Upper lobe of right lung (tissue), 1 donor: ENCODE measurements at regions not wholly inside any gene's neighbourhood (a gene's known extent, or its start where the extent isn't known, plus 50 kb on each side); places are given as distances from the start of the nearest gene placed in this dataset.

Experiments
- ATAC-seq: fragments of 200-7000 bp; cut with Tn5 transposase; one replicate; pipeline ENCODE4 v1.9.1; 2020; ENCODE audit warnings: mild to moderate bottlenecking, moderate library complexity
- DNase-seq: peaks from one replicate; pipeline ENCODE4 v3.0.0-alpha.2; 2020
- H3K27ac ChIP-seq: fragments of 200-600 bp; one replicate; pipeline ENCODE4 v1.8.0; 2022
- H3K27me3 ChIP-seq: fragments of 200-600 bp; one replicate; pipeline ENCODE4 v1.8.0; 2022; ENCODE audit warnings: mild to moderate bottlenecking
- H3K36me3 ChIP-seq: fragments of 200-600 bp; one replicate; pipeline ENCODE4 v1.8.0; 2022
- H3K4me1 ChIP-seq: fragments of 200-600 bp; one replicate; pipeline ENCODE4 v1.8.0; 2022
- H3K4me3 ChIP-seq: fragments of 200-600 bp; one replicate; pipeline ENCODE4 v1.8.0; 2022; ENCODE audit warnings: mild to moderate bottlenecking
- H3K9me3 ChIP-seq: fragments of 200-600 bp; one replicate; pipeline ENCODE4 v1.8.0; 2022
- intact Hi-C: fragments of 100-400 bp; cut with DNase I; formaldehyde crosslinking; loops from one replicate; pipeline ENCODE4 v1.11.0; 2022
- TF ChIP-seq, protein P1 (sequence below): fragments of 200-600 bp; IDR thresholded peaks from one replicate; pipeline ENCODE4 v1.8.0; 2022; ENCODE audit warnings: antibody characterized with exemption
- donor health status: DM: no; HTN: yes; CAD: no; lungs with severe emphysema.

DNA sequence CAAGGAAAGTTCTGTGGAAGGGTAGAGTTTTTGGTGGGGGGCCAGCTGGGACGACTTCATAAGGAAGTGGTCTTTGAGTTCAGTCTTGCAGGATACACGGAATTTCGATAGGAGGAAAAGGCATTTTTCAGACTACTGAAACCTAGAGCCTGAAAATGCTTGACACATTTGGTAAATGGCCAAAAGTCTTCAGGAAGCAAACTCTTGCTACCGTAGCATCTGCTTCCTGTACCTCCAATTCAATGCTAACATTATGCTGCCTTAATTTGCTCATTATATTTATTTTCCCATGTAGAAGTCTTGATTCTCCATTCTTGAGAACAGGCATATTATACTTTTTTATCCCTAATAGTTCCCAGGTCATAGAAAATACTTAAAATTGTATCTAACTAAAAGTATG lies 129.3 kb upstream of the MED13 start:
- TF ChIP-seq, protein P1, sequence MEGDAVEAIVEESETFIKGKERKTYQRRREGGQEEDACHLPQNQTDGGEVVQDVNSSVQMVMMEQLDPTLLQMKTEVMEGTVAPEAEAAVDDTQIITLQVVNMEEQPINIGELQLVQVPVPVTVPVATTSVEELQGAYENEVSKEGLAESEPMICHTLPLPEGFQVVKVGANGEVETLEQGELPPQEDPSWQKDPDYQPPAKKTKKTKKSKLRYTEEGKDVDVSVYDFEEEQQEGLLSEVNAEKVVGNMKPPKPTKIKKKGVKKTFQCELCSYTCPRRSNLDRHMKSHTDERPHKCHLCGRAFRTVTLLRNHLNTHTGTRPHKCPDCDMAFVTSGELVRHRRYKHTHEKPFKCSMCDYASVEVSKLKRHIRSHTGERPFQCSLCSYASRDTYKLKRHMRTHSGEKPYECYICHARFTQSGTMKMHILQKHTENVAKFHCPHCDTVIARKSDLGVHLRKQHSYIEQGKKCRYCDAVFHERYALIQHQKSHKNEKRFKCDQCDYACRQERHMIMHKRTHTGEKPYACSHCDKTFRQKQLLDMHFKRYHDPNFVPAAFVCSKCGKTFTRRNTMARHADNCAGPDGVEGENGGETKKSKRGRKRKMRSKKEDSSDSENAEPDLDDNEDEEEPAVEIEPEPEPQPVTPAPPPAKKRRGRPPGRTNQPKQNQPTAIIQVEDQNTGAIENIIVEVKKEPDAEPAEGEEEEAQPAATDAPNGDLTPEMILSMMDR, result no peak
- Histone ChIP-seq H3K4me3 (no peak overlapping the region), H3K9me3 (no peaks in the 10 kb centered on the region), H3K27ac (no peak overlapping the region), H3K27me3 (no peaks in the 10 kb centered on the region), H3K4me1 (no peaks in the 10 kb centered on the region), H3K36me3 (no peaks in the 10 kb centered on the region)
- intact Hi-C loops, result no loop called here
- ATAC-seq (no peak), DNase-seq (no peak)

DNA sequence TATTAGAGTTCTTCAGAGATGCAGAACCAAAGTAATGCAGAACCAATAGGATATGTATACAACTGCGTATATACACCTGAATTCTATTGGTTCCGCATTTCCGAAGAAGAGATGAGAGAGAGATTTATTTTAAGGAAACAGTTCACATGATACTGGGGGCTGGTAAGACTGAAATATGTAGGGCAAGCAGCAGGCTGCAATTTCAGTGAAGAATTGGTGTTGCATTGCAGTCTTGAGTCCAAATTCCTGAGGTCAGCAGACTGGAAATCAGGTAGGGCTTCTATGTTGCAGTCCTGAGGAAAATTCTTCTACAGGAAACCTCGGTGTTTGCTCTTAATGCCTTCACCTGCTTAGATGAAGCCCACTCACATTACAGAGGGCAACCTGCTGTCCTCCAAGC lies 128.2 kb upstream of the MED13 start:
- intact Hi-C loops, result no loop called here
- Histone ChIP-seq H3K4me1 (no peaks in the 10 kb centered on the region), H3K4me3 (no peak overlapping the region), H3K27ac (no peak overlapping the region), H3K9me3 (no peaks in the 10 kb centered on the region), H3K27me3 (no peaks in the 10 kb centered on the region), H3K36me3 (no peaks in the 10 kb centered on the region)
- ATAC-seq (no peak), DNase-seq (no peak)
- TF ChIP-seq, protein P1, result no peak

- Histone ChIP-seq H3K36me3 (no peaks in the 10 kb centered on the region), H3K9me3 (no peaks in the 10 kb centered on the region), H3K27me3 (no peaks in the 10 kb centered on the region), H3K27ac (no peak overlapping the region), H3K4me1 (no peaks in the 10 kb centered on the region), H3K4me3 (no peak overlapping the region)
- TF ChIP-seq, protein P1, result no peak
- ATAC-seq, result no peak
- DNase-seq, result no peak
- intact Hi-C loops, result no loop called here
Measured at GRCh38 chr17:62191390-62192361, 126.6 kb upstream of the MED13 start.

GRCh38 chr17:62189377-62189776 lies 124.3 kb upstream of the MED13 start:
- Histone ChIP-seq H3K9me3 (no peaks in the 10 kb centered on the region), H3K4me1 (no peaks in the 10 kb centered on the region), H3K36me3 (no peaks in the 10 kb centered on the region), H3K4me3 (no peak overlapping the region), H3K27me3 (no peaks in the 10 kb centered on the region), H3K27ac (no peak overlapping the region)
- TF ChIP-seq, protein P1, result no peak
- intact Hi-C loops, result no loop called here
- DNase-seq (no peak), ATAC-seq (no peak)

- H3K4me3 ChIP-seq, result no peak overlapping the region
- no peak overlapping the region for H3K27ac ChIP-seq
- intact Hi-C loops, result no loop called here
- H3K4me1 ChIP-seq, result no peaks in the 10 kb centered on the region
- no peaks in the 10 kb centered on the region for H3K36me3 ChIP-seq
- H3K9me3 ChIP-seq, result no peaks in the 10 kb centered on the region
- TF ChIP-seq, protein P1, result no peak
- DNase-seq (no peak), ATAC-seq (no peak)
- no peaks in the 10 kb centered on the region for H3K27me3 ChIP-seq
Measured at GRCh38 chr17:62188713-62189112, 123.6 kb upstream of the MED13 start.
